Globus pallidus (tissue), 1 donor: ENCODE measurements at regions not wholly inside any gene's neighbourhood (a gene's known extent, or its start where the extent isn't known, plus 50 kb on each side); places are given as distances from the start of the nearest gene placed in this dataset.

Source experiments
- DNase-seq: peaks from one replicate; pipeline ENCODE4 v3.0.0-alpha.2; 2015; ENCODE audit warnings: low spot score

- no peak for DNase-seq
Measured at GRCh38 chr1:218582646-218583045, 237.5 kb downstream of the TGFB2 start.

- DNase-seq, result no peak
Measured at GRCh38 chr1:218584418-218585155, 239.5 kb downstream of the TGFB2 start.

- DNase-seq, result no peak
Measured at GRCh38 chr1:218585511-218586184, 240.5 kb downstream of the TGFB2 start.

- DNase-seq, result no peak
Measured at GRCh38 chr1:218587900-218588299, 242.8 kb downstream of the TGFB2 start.

GRCh38 chr1:218588540-218589172 lies 243.5 kb downstream of the TGFB2 start:
- DNase-seq, result no peak

GRCh38 chr1:218589487-218589886 lies 244.4 kb downstream of the TGFB2 start:
- no peak for DNase-seq

- DNase-seq, result no peak
Measured at GRCh38 chr1:218591966-218592365, 246.8 kb downstream of the TGFB2 start.

GRCh38 chr1:218592688-218593087 lies 247.6 kb downstream of the TGFB2 start:
- no peak for DNase-seq

GRCh38 chr1:218600968-218601367 lies 255.8 kb downstream of the TGFB2 start:
- no peak for DNase-seq

GRCh38 chr1:218604217-218604616 lies 259.1 kb downstream of the TGFB2 start:
- no peak for DNase-seq

- no peak for DNase-seq
Measured at GRCh38 chr1:218611916-218612585, 266.9 kb downstream of the TGFB2 start.

- DNase-seq, result no peak
Measured at GRCh38 chr1:218613105-218613504, 268.0 kb downstream of the TGFB2 start.

GRCh38 chr1:218614031-218614430 lies 268.9 kb downstream of the TGFB2 start:
- no peak for DNase-seq

GRCh38 chr1:218616681-218617080 lies 271.5 kb downstream of the TGFB2 start:
- no peak for DNase-seq

- DNase-seq, result no peak
Measured at GRCh38 chr1:218617986-218618385, 272.9 kb downstream of the TGFB2 start.

GRCh38 chr1:218620956-218621355 lies 275.8 kb downstream of the TGFB2 start:
- no peak for DNase-seq

GRCh38 chr1:218624052-218624451 lies 278.9 kb downstream of the TGFB2 start:
- no peak for DNase-seq

- DNase-seq, result no peak
Measured at GRCh38 chr1:218625393-218625792, 280.3 kb downstream of the TGFB2 start.

GRCh38 chr1:218633238-218633988 lies 288.3 kb downstream of the TGFB2 start:
- DNase-seq, result no peak

GRCh38 chr1:218634212-218634611 lies 289.1 kb downstream of the TGFB2 start:
- DNase-seq, result no peak

GRCh38 chr1:218636548-218636947 lies 291.4 kb downstream of the TGFB2 start:
- no peak for DNase-seq

- no peak for DNase-seq
Measured at GRCh38 chr1:218640173-218640572, 295.0 kb downstream of the TGFB2 start.
